GM19023 (cell line): ENCODE measurements at regions not wholly inside any gene's neighbourhood (a gene's known extent, or its start where the extent isn't known, plus 50 kb on each side); places are given as distances from the start of the nearest gene placed in this dataset.

Experiments
- ATAC-seq: cut with Tn5 transposase; IDR thresholded peaks from one replicate; pipeline ENCODE4 v1.9.1; 2021; ENCODE audit warnings: mild to moderate bottlenecking, moderate library complexity; ENCODE audit not compliant: unreplicated experiment

DNA sequence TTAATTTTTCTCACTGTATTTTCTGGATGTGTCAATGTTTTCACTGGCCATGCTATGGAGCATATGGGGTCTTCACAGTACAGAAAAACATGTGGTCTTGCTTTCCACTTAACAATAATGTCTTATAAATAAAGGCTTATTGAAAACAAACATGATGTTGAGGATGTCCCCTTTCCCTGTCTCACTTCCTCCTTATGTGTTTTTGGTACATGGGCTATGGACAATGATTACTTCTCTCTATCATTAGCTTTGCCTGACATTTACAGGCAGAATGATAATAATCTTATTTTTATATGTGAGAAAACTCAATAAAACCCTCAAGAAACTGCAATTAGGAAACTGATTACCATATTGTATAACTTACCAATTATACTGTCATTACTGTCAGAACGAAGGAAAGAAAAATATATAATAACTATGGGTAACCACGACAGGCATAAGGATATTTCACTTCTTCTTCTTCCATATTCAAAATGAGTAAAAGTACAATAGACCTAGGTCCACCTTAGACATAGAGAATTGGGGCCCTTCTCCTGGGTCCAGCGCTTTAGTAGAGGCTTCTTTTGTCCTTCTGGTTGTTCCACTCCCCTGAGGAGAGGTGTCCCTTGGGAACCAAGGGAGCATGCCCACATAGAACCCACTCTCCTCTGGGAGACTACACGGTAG, 375.0 kb downstream of the MAN2A1 start:
- no peak for ATAC-seq

- ATAC-seq = no peak
These were observed 381.1 kb downstream of the MAN2A1 start for GRCh38 chr5:110070836-110071235.

GRCh38 chr5:110072651-110073050, 382.9 kb downstream of the MAN2A1 start:
- ATAC-seq = no peak

- ATAC-seq = no peak
These were observed 383.8 kb downstream of the MAN2A1 start for GRCh38 chr5:110073534-110073933.

GRCh38 chr5:110075656-110076055, 385.9 kb downstream of the MAN2A1 start:
- no peak for ATAC-seq

DNA sequence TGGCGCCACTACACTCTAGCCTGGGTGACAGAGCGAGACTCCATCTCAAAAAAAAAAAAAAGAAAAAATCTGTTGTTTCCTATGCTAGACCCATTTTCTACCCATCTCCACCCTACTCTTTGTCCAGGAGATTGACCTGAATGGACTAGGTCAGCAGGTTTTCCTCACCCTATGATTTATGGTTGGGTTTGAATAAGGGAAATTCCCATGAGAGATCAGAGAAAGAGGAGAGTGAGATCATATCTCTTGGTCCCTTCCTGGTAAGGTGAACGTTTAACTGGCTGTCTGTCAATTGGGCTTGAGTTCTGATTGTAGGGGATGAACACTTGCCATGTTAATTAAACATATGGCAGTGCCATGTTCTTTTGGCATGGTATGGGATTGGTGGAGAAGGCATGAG, 387.4 kb downstream of the MAN2A1 start:
- no peak for ATAC-seq

DNA sequence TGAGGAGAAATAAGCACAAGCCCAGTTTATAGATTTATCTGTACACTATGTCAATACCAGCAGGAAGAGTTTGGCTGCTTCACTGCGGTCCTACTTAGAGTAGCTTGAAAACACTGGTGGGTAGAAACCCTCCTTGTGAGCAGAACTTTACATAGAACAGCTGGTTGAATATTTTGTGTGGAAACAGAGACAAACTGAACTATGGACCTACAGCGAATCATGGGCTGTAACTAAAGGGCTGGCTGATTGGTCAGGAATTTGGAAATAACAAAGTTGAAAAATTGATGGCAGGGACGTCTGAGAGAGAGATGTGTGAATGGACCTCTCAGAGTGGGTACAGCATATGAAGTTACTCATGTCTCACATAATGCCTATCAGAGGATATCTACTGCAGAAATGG, 392.5 kb downstream of the MAN2A1 start:
- no peak for ATAC-seq

DNA sequence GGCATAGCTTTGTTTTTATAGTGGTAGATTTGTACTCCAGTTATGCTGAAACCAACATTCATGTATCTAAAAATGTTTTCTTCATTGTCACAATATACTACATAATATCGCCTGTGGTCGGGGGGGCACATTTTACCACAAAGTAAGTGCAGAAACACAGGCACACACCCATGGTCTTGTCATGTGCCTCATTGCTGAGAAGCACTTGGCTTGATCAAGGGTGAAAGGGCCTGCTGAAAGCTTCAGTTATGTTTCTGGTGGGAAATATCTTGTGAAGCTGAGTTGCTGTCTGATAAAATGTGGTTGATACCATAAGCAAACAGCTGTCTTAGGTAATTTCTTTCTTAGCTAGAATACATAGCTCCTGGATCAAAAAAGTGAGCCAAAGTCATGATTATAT, 393.1 kb downstream of the MAN2A1 start:
- ATAC-seq = no peak

DNA sequence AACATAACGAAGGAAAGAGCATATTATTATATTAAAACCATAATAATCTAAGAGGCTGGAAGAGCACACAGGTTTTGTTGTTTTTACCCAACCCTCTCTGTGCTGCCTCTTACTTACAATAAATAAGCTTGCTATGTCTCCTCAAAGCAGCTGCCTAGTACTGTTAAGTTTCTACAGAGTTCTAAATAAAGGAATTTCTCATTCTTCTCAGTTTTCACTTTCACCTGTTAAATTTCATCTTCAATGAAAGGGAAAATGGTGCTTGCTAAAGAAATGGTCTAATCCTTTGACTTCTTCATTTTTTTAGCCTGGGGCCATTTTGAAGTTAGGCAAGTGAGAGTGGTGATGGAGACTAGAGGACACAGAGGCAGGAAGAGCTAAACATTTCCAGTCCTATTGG, 396.1 kb downstream of the MAN2A1 start:
- ATAC-seq = no peak

- ATAC-seq = no peak
These were observed 397.1 kb downstream of the MAN2A1 start for GRCh38 chr5:110086658-110087388.

- no peak for ATAC-seq
These were observed 398.1 kb downstream of the MAN2A1 start for GRCh38 chr5:110087829-110088228.

- no peak for ATAC-seq
These were observed 399.1 kb downstream of the MAN2A1 start for GRCh38 chr5:110088676-110089436.

DNA sequence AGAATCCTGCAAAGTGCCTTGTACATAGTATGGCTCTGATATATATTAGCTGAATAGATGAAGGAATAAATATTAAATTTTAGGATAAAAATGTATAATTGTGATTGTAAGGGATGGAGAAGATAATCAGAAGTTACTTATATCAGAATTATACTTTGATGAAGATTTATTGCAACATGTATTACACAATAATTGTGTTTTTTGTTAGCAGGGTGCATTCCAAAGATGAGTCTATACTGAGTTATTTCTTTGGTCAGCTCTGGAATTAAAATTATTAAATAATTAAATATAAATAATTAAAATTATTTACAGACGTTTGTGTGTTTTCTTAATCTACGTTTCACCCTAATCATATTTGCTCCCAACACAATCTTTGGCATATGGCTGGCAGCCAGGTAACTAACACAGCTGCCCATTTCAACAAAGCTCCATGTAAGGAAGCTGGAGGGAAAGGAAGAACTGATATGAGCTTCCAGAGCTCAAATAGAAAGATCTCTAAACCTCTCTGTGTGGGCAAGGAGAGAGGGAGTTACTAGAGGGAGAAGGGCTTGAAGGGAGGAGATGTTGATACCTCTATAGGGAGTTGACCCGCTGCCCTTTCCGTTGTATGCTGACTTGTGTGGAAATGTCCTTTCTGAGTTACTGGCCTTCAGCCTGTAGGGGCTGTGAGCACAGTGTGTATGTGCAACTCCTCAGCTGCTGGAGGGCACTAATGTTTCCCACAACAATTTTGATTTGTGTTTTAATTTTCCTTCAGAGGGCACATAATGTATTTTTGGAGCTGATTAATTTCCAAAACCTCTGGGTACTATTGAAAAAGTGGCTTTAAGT, 403.4 kb downstream of the MAN2A1 start:
- no peak for ATAC-seq

DNA sequence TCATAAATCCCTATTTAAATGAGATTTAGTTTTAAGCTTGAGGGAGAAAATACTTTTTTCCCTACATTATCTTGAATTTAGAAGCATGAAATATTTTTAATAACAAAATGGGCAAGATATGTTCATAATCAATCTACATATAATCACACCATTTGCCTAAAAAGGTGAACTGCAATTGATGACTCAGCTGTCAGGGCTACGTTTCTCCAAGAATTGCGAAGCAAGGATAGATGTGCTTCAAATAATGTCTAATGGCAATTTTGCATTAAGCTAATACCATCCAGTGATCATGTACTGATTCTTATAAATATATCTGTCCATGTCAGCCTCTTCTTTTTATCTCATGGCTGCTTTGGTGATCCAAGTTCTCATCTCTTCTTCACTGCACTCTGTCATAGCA, 404.4 kb downstream of the MAN2A1 start:
- no peak for ATAC-seq

GRCh38 chr5:110094548-110094947, 404.8 kb downstream of the MAN2A1 start:
- no peak for ATAC-seq

DNA sequence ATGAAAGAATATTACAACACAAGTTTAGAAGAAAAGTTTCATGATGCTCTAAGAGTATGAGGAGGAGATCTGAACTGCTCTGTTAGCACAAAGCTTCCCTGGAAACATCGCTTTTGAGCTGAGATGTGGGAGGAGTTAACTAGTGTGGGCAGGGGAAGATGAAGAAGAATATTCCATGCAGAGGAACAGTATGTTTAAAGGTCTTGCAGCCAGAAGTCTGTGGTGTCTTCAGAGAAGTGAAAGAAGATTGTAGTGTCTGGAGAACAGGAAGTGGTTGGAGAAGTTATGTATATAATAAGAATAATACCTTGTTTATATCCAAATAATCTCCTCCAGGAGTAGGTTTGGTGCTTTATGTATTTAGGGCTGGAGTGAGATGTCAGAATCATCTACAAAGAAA, 406.7 kb downstream of the MAN2A1 start:
- no peak for ATAC-seq

DNA sequence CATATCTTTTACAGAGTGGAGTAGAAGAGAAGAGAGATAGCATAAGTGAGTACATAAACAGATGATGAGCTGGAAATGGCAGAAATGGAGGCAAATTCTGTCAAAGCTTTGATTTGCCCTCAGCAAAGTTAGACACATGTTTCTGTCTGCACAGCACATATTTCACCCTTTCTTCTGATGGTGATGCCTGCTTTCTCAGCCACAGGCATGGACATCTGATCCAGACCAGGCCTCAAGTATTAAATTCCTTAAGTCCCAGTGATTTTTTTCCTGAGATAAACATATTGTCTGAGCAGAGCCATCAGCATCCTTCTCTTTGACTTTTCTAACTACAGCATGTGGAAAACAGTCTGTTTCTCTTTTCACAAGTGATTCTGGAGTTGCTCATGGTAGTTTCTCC, 409.8 kb downstream of the MAN2A1 start:
- no peak for ATAC-seq

DNA sequence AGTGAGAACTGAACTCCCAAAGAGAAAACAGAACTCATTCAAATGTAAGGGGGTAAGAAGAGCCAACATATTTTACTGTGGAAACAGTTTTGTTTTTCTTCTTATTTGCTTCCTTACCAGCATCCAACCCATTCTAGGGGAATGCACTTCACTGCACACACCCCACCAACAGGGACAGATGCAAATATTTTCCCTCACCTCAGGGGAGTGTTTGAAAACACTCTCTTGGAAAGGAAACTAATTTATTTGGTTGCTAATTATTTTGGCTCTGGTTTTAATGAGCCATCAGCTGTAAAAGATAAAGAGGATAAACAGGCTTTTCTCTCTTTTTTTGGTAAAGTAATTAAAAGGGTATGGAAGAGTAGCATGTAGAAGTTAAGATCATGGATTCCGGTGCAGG, 413.4 kb downstream of the MAN2A1 start:
- ATAC-seq = no peak

DNA sequence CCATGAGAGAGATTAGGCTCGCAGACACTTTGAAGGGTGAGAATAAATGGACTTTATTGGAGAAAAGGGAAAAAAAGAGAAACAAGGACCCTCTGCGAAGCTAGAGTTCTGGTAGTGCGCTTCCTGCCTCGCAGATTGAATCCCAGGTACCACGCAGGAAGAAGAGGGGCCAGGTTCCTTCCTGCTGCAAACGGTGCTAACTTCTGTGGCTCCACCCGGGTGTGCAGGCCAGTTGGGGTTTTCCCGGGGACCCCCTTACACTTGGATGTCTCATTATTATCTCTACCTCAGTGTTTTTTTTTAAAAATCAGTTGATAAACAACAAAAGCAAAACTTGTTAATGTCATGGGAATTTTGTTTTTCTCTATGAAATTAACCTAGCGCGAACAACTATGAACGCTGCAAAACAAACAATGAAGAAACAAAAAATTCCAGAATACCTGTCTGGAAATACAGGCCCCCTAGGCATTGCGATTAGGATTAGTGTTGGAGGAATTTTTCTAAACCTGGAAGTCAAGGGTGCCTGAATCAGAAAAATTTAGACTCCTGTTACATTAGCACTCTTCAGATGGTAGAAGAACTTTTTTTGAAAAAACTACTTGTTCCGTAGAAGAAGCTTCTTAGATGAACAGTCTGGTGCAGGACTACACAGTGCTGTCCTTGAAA, 414.5 kb downstream of the MAN2A1 start:
- ATAC-seq = no peak
